Stomach (tissue), 8 donors: ENCODE measurements at regions not wholly inside any gene's neighbourhood (a gene's known extent, or its start where the extent isn't known, plus 50 kb on each side); places are given as distances from the start of the nearest gene placed in this dataset.

Experiments
- DNase-seq, 2 donors: peaks; one replicate each; pipeline versions ENCODE4 v3.0.0 to v3.0.0-alpha.2; 2013 to 2019
- H3K27ac ChIP-seq, 5 donors: fragments of 200-600 bp in 4 of 5; sonication (generic) in 4 of 5; one replicate each; pipeline ENCODE4 v1.5.1; 2013 to 2019; ENCODE audit warnings: mild to moderate bottlenecking in 1 of 5, moderate library complexity in 1 of 5
- H3K27me3 ChIP-seq, 3 donors: fragments of 200-600 bp; sonication (generic); one replicate each; pipeline ENCODE4 v1.5.1; 2017 to 2019; ENCODE audit warnings: mixed run types in 1 of 3
- H3K36me3 ChIP-seq, 4 donors: fragments of 200-600 bp; sonication (generic); 1 replicate in 3 of 4; 2 replicates in 1 of 4; pipeline ENCODE4 v1.5.1; 2016 to 2019
- H3K4me1 ChIP-seq, 4 donors: fragments of 200-600 bp; sonication (generic); one replicate each; pipeline ENCODE4 v1.5.1; 2016 to 2019
- H3K4me3 ChIP-seq, 4 donors: fragments of 200-600 bp; sonication (generic) in 3 of 4; one replicate each; pipeline ENCODE4 v1.5.1; 2016 to 2019; ENCODE audit warnings: mild to moderate bottlenecking in 1 of 4
- H3K9me3 ChIP-seq, 4 donors: fragments of 200-600 bp; sonication (generic); one replicate each; pipeline ENCODE4 v1.5.1; 2016 to 2019
- EP300 ChIP-seq: sonication (generic); formaldehyde crosslinking; IDR thresholded peaks from one replicate; pipeline ENCODE4 v1.6.1; 2017; ENCODE audit warnings: antibody characterized with exemption
- POLR2A ChIP-seq, 4 donors: fragments of 450-650 bp; IDR thresholded peaks; one replicate each; pipeline ENCODE4 v1.6.1; 2016; ENCODE audit warnings: antibody characterized with exemption in 4 of 4, control low read depth in 2 of 4, mild to moderate bottlenecking in 1 of 4, moderate library complexity in 1 of 4
- POLR2AphosphoS5 ChIP-seq, 3 donors: sonication (generic); formaldehyde crosslinking; IDR thresholded peaks; one replicate each; pipeline ENCODE4 v1.6.1; 2016; ENCODE audit warnings: antibody characterized with exemption in 3 of 3
- WGBS, 5 donors: extraction: QIAGEN DNeasy Blood & Tissue Kit in 3 of 5; methylation state at CpG; one replicate each; pipeline versions ENCODE4 v1.1.5 to v1.1.7; 2013 to 2018; 5-methylcytosine and 5-hydroxymethylcytosine counted together
- intact Hi-C: fragments of 100-400 bp; cut with DNase I; formaldehyde crosslinking; loops from one replicate; pipeline ENCODE4 v1.15.1; 2023; ENCODE audit warnings: low total_unique reads
- TF ChIP-seq, protein P1 (sequence below), 7 experiments: fragments of 450-650 bp in 4 of 7; fragments of 200-600 bp in 3 of 7; sonication (generic) in 3 of 7; IDR thresholded peaks; one replicate each; pipeline ENCODE4 v1.5.1; 2016 to 2019; ENCODE audit warnings: antibody characterized with exemption in 7 of 7, control low read depth in 2 of 7, mild to moderate bottlenecking in 1 of 7
- donor health status: healthy with polysubstance abuse.
- donor health status: Bipolar disorder and iron deficiency.
- donor health status: healthy.

DNA sequence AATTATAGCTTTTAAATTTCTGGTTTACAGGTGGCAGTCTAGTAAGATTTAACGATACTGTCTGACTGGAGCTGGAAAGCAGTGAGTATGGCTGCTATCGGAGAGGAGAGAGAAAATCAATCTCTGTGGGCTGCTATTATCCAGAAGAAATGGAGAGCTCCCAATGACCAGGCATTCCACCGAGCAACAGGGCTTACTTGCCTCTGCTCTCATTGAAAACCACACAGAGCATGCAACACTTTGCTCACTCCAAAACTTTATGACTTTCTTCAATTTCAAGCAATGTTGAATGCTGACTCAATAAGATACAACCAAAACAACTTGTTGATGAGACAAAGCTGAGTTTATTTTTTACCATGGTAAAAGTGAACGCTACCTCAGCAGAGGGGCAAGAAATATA, 337.0 kb upstream of the NCAM2 start:
- DNase-seq, result no peak
- H3K27me3 ChIP-seq, result no peaks in the 10 kb centered on the region
- no peak overlapping the region for H3K4me3 ChIP-seq
- H3K36me3 ChIP-seq, result no peaks in the 10 kb centered on the region
- no peaks in the 10 kb centered on the region for H3K4me1 ChIP-seq
- WGBS, 5 donors, result 57 to 74% (median 68%) methylated on average over 4 of the region's 4 CpGs
- no peak overlapping the region for H3K27ac ChIP-seq
- intact Hi-C loops, result no loop called here
- no peak for TF ChIP-seq POLR2A (IDR thresholded peaks at IDR 0.05)
- no peak for TF ChIP-seq EP300
- TF ChIP-seq, protein P1, sequence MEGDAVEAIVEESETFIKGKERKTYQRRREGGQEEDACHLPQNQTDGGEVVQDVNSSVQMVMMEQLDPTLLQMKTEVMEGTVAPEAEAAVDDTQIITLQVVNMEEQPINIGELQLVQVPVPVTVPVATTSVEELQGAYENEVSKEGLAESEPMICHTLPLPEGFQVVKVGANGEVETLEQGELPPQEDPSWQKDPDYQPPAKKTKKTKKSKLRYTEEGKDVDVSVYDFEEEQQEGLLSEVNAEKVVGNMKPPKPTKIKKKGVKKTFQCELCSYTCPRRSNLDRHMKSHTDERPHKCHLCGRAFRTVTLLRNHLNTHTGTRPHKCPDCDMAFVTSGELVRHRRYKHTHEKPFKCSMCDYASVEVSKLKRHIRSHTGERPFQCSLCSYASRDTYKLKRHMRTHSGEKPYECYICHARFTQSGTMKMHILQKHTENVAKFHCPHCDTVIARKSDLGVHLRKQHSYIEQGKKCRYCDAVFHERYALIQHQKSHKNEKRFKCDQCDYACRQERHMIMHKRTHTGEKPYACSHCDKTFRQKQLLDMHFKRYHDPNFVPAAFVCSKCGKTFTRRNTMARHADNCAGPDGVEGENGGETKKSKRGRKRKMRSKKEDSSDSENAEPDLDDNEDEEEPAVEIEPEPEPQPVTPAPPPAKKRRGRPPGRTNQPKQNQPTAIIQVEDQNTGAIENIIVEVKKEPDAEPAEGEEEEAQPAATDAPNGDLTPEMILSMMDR (IDR thresholded peaks at IDR 0.05), result no peak
- TF ChIP-seq POLR2AphosphoS5 (IDR thresholded peaks at IDR 0.05), result no peak
- H3K9me3 ChIP-seq, result peaks cover 0 to 5% (median 0%) of the 10 kb centered on the region in 4 donors

DNA sequence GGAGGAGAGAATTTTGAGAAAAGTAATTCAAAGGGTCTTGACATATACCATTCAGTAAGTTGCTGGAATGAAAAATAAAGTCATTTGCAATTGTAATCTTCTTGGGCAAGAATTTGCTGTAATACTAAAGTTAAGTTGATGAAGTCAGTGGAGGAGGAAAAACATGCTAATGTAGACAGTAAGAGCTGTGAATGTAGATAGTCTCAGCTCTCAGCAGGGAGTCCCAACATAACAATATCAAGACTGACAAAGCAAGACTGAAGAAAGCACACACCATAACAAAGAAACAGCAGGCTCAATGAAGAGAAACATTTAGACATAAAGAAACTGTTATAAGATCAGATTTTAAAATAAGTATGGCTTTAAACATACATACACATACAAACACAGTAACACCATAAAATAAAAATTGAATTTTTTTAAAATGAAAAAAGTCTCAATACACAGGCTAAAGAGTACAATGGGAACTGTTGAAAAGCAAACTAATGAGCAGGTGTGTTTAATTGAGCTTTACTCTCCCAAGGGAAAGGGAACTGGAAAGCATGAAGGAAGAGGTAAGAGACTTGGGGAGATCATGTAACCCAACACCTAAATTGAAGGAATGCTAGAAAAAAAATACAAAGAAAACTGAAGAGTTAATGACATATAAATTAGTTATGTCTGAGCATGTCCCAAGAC, 336.3 kb upstream of the NCAM2 start:
- H3K9me3 ChIP-seq, result peaks cover 0 to 5% (median 0%) of the 10 kb centered on the region in 4 donors
- H3K27me3 ChIP-seq, result no peaks in the 10 kb centered on the region
- intact Hi-C loops, result no loop called here
- H3K4me1 ChIP-seq, result no peaks in the 10 kb centered on the region
- no peak for DNase-seq
- no peak overlapping the region for H3K27ac ChIP-seq
- no peak overlapping the region for H3K4me3 ChIP-seq
- TF ChIP-seq POLR2A (IDR thresholded peaks at IDR 0.05), result no peak
- TF ChIP-seq EP300, result no peak
- TF ChIP-seq, protein P1 (IDR thresholded peaks at IDR 0.05), result no peak
- TF ChIP-seq POLR2AphosphoS5 (IDR thresholded peaks at IDR 0.05), result no peak
- no peaks in the 10 kb centered on the region for H3K36me3 ChIP-seq

DNA sequence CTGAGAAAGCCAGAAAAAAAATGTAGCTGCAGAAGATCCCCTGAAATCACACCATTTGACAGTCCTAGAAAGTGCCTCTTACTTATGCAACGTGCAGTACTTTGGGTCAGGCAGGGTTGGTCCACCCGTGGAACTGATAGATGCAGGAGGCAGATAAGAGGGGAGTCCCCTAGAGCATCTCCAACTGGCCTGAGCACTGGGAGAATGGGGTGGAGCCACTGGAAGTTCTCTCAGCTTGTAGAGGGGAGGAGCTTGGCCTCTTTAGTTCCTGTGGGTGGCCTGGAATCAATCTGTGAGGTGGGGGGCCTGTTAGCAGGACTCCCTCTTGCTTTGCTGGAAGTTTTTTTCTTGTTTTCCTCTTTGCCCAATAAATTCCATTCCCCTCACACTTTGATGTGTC, 335.7 kb upstream of the NCAM2 start:
- H3K27ac ChIP-seq, result no peak overlapping the region
- no peaks in the 10 kb centered on the region for H3K27me3 ChIP-seq
- 30 to 49% (median 37%) methylated on average over 2 of the region's 2 CpGs for WGBS, 5 donors
- intact Hi-C loops, result no loop called here
- H3K36me3 ChIP-seq, result no peaks in the 10 kb centered on the region
- H3K9me3 ChIP-seq, result peaks cover 0 to 5% (median 0%) of the 10 kb centered on the region in 4 donors
- no peaks in the 10 kb centered on the region for H3K4me1 ChIP-seq
- TF ChIP-seq POLR2AphosphoS5 (IDR thresholded peaks at IDR 0.05) (no peak), EP300 (no peak), POLR2A (IDR thresholded peaks at IDR 0.05) (no peak)
- TF ChIP-seq, protein P1 (IDR thresholded peaks at IDR 0.05), result no peak
- DNase-seq, result no peak
- H3K4me3 ChIP-seq, result no peak overlapping the region

DNA sequence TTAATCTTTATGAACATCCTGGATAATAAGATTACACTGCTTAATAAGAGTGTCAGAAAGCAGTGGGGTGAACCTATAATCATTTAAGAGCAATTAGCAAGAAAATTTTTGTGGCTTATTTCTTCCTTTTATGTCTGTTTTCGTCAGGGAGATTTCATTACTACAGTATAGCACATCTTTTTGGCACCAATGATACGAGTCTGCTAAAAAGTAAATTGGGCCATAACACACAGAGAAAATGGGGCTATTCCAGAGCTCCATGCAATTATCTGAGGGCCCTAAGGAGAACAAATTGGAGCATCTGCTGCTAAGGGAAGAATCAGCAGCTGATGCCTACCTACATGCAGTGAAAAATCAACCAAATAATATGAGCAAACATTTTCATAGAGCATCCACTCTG, 330.3 kb upstream of the NCAM2 start:
- no peaks in the 10 kb centered on the region for H3K4me1 ChIP-seq
- peaks cover 0 to 8% (median under 1%) of the 10 kb centered on the region in 4 donors for H3K9me3 ChIP-seq
- peak in 1 of 2 donors; percentile 3 for DNase-seq
- 66 to 79% (median 73%) methylated on average over 2 of the region's 2 CpGs for WGBS, 5 donors
- no peak overlapping the region for H3K27ac ChIP-seq
- no peak overlapping the region for H3K4me3 ChIP-seq
- intact Hi-C loops, result no loop called here
- TF ChIP-seq, protein P1 (IDR thresholded peaks at IDR 0.05), result no peak
- TF ChIP-seq POLR2A (IDR thresholded peaks at IDR 0.05) (no peak), POLR2AphosphoS5 (IDR thresholded peaks at IDR 0.05) (no peak), EP300 (no peak)
- H3K27me3 ChIP-seq, result no peaks in the 10 kb centered on the region
- no peaks in the 10 kb centered on the region for H3K36me3 ChIP-seq
